ENCODE measurements at regions not wholly inside any gene's neighbourhood (a gene's known extent, or its start where the extent isn't known, plus 50 kb on each side); places are given as distances from the start of the nearest gene placed in this dataset.
"Not testable (repeated sequence)": the region's sequence is repeated elsewhere in the genome, so short reads cannot be mapped to it uniquely, and the experiment has no call there.

DNA sequence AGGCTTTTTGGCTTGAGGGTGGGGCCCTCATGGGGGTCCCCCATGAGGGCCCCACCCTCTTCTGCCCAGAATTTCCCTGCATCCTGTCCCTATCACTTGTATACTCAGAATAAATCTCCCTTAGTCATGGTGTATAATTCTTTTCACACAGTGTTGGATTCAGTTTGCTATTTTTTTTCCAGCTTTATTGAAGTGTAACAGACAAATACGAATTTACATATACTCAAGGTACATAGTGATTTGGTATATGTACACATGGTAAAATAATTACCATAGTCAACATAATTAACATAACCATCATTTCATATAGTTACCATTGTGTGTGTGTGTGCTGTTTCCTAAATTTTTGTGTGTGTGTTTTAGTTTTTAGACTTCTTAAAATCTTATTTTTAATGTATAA is 289.4 kb downstream of the CNTNAP3B start:
- not testable (repeated sequence) for DNase-seq (ENCODE audit: low spot score)

DNA sequence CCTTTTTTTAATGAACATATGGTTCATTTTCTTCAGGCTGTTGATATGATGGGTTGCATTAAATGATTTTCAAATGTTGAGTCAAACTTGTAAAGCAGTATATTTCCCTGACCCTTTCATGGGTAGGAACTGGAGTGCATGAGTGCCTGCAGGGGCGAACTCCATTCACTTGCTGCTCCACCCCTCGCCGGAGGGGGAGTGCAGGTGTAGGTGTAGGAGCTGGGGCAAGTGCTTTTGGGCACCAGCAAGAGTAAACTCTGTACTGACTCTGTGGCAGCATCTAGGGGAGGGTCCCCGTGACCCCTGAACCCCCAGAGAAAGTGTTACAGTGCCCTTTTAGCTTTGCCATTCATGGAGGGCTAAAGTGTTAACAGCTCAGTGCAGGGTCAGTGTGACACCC is 290.3 kb downstream of the CNTNAP3B start:
- not testable (repeated sequence) for DNase-seq (ENCODE audit: low spot score)

DNA sequence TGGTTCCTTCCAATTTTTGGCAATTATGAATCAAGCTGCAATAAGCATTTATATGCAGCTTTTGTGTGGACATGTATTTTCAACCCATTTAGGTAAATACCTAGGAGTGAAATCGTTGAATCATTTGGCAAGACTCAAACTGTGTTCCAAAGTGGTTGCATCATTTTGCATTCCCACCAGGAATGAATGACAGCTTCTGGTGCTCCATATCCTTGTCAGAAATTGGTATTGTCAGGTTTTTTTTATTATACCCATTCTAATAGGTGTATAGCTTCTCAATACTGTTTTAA is 290.7 kb downstream of the CNTNAP3B start:
- not testable (repeated sequence) for DNase-seq (ENCODE audit: low spot score)

DNA sequence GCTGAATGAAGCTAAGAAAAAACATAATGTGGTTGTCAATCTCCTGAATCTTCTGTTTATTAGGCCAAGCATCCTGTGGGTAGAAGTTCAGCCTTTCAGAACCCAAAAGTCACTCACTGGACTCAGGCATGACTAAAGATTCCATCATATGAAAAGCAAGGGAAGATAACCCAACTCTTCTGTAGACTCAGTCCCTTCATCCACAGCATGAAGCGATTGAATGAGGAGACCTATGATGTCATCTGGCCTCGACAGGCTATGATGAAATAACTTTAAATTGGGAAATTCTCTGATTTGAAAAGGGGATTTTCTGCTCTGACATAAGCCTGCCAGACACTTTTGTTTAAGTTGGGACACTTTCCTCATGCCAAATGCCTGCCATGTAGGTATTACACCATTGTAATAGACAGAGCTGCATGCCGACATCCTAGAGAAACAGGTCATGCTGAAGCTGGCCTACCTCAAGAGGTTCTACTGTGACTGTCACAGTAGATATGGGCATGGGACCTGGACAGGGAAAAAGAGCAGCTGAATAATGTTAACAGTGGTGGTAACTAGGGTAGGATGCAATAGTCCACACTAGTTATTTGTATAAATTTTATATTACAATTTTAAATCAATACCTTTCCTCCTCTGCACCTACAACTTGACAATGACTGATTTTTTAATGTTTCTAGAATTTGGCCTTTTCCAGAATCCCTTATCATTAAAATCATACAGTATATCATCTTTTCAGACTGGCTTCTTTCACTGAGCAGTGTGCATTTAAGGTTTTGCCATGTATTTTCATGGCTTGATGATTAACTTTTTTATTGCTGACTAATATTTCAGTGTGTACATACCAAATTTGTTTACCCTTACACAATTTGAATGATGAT is 291.3 kb downstream of the CNTNAP3B start:
- DNase-seq (ENCODE audit: low spot score) = not testable (repeated sequence)

DNA sequence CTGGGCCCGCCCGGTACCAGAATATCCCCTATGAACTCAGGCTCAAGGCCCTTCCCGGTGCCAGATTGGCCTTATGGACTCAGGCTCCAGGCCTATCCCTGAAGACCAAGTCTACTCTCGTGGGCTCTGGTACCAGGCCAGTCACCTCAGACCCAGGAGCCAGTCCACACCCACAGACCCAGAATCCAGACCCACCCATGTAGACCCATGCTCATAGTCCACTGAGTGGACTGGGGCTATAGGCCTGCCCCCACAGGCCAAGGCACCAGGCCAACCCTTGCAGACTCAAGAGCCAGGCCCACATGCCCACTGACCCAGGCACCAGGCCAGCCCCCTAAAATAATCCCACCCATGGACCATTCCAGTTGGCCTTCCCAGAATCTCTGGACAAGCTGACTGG is 296.1 kb downstream of the CNTNAP3B start:
- not testable (repeated sequence) for DNase-seq (ENCODE audit: low spot score)

DNA sequence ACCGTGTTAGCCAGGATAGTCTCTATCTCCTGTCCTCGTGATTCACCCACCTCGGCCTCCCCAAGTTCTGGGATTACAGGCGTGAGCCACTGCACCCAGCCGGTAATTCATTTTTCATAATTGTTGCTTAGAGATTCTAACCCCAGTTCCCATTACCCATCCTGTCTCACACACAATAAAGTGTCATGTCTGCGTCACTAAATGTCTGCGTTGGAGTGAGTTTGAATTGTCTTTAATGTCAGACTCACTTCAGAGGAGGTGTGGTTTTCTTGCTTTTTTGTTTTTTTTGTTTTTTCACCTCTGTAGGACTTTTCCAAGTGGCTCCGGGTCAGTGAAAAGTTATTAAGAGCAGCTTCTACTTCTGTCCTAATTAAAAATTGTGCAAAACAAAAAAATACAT is 304.5 kb downstream of the CNTNAP3B start:
- not testable (repeated sequence) for DNase-seq (ENCODE audit: low spot score)

DNA sequence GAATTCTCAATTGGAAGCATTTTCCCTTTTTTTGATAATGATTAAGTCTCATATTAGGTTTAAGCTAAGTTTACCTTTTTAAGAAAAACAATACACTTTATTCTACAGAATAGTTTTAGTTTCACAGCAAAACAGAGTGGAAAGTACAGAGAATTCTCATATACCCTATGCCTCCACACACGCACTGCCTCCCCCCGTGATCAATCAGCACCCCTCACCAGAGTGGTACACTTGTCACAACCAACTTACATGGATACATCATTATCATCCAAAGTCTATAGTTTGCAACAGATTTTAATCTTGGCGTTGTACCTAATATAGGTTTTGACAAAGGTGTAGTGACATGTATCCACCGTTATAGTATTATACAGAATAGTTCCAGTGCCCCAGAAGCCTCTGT is 326.5 kb downstream of the CNTNAP3B start:
- not testable (repeated sequence) for DNase-seq (ENCODE audit: low spot score)

DNA sequence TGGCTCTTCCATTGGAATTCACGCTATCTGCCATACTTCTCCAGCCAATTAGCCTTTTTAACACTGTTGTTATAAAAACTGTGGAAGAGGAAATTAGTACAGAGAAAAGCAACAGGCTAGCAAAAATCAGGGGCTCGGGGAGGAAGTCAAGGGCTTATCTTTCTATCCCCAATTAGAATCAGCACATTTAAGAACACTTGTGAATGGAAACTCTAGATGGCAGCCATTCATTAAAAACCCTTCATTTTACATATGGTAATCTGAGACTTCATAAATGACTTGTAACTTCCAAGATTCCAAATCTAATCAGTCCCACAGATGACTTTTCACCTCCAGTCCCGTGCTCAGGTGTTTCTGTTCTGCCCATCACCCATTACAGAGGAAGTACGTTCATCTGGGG is 330.5 kb downstream of the CNTNAP3B start:
- DNase-seq (ENCODE audit: low spot score) = peak; percentile 16

DNA sequence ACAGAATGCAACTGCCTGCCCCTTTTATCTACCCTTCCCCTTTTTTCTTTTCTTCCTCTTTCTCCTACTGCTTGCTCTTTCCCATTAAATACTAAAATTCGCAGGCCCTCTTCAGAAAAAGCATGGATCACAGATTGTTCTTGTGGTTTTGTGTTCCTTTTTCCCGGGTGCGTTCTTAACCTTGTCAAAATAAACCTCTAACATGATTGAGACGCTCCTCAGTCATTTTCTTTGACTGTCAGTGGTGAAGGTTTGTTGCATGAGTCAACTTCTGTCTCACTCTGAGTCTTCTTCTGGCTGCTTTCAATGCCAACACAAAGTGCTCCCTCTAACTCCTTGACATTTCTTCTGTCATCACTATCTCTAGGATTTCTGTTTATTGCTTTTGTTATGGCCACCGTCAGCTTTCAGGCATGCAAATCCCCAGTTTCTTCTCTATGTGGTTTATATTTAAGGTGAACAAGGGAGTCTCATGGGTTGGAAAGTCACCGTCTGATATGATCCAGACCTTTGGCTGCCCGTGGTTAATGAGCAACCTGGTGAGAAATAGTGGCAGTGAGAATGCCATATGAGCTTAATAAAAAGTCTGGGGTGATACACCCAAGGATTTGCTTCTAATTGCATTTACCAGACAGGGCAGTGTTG is 338.4 kb downstream of the CNTNAP3B start:
- peak; percentile 20 for DNase-seq (ENCODE audit: low spot score)

DNA sequence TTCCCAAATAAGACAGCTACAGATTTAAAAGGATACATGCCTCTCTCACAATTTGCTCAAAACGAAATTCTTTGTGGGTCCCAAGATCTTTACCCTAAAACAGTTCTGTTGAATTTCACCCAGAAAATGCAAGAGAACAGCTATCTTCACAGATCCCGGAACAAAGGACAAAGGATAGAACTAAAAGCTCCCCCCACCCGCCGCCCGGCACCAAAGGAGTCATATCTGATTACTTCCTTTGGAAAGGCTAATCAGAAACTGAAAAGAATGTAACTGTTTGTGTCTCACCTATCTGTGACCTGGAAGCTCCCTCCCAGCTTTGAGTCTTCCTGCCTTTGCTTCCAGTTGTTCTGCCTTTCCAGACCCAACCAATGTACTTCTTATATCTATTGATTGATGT is 339.2 kb downstream of the CNTNAP3B start:
- not testable (repeated sequence) for DNase-seq (ENCODE audit: low spot score)

DNA sequence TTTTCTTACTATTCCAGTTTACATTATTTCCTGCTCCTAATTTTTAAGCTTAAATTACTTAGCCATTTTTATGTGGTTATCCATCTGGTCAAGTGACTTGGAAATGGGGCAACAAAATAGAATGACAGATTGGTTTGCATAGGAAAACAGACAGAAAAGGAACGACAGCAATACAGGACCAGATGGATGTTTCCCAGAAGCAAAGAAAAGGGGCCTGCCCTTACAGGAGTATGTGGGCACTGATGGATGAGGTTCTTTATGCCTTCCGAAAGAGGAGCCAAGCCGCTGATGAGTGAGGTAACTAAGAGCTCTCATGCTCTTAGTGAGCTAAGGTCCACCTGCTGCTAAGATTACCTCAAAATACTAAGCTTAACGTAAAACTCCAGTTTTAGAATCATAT is 339.8 kb downstream of the CNTNAP3B start:
- DNase-seq (ENCODE audit: low spot score) = not testable (repeated sequence)

DNA sequence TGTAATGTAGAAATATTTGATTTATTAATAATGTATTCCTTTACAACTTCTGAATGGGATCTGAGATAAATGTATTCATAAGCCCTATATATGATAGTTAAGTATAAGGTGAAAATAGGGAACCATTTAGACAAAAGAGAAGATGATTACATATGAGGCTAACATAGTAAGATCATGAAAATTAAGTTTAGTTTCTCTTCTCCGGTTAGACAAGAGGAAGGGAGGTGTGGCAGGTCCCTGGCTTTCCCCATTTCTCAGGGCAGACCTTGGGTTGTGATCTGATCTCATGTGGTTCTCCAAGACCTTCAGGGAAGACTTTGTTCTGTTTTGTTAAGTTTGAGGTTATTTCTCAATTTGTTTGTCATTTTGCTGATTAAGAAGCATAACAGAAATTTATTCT is 341.3 kb downstream of the CNTNAP3B start:
- DNase-seq (ENCODE audit: low spot score) = not testable (repeated sequence)

DNA sequence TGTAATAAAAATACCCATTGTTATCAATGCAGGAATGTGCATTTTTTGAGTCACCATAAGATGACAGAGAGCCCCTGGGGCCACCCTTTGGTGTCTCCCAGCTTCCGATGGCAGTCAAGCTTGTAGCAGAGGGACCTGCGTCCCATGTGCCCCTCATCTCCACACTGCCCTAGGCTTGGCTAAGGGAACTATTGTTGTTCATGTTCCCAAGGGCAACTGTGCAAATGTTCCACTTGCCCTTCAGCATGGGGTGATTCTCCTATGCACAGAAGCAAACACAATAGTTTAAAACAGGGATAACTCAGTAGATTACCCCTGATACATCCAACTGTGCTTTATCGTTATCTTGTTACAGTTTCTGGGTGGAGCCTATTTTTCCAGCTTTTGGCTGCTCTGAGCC is 342.0 kb downstream of the CNTNAP3B start:
- not testable (repeated sequence) for DNase-seq (ENCODE audit: low spot score)

DNA sequence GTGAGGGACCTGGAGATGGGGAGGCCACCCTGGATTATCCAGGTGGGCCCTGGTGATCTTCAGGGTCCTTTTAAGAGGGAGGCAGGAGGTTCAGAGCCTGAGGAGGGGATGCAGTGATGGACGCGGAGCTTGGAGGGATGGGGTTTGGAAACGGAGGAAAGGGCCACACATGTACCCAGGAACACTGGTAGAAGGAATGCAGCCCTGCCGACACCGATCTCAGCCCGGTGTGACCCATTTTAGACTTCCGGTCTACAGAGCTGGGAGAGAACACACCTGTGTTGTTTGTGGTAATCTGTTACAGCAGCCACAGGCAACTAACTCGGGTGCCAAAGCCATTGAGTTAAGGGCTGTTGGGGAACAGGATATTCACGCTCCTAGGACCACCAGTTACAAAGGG is 345.2 kb downstream of the CNTNAP3B start:
- DNase-seq (ENCODE audit: low spot score) = not testable (repeated sequence)

DNA sequence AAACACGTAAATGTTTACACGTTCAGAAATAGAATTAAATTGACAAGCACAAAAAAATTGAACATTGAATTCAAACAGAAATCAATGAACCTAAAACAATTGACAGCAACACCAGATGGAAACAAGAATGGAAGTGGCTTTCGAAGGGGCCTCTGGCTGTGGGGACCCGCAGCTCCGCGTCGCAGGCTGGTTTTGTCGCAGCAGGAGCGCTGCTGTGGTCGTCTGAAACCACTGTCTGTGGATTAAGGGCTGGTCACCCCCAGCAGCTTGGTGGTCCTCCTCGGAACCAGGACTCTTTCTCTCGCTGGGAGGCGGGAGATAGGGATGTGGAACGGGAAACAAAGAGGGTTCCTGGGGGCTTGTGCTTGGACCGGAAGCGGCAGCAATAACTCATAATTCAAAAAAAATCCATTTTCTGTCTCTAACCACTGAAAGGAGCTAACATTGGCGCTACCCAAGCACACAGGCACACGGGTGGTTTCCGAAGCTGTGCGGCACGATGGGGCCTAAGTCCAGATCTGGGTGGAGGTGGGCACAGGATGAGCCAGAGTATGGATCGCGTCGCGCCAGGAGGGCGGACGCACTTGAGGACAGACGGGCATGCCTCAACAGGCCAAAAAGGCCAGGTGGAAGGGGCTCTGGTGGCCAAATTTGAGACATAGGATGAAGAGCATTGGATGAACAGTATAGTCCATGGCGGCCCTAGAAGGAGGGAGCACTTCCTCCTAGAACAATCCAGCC is 346.0 kb downstream of the CNTNAP3B start:
- not testable (repeated sequence) for DNase-seq (ENCODE audit: low spot score)

DNA sequence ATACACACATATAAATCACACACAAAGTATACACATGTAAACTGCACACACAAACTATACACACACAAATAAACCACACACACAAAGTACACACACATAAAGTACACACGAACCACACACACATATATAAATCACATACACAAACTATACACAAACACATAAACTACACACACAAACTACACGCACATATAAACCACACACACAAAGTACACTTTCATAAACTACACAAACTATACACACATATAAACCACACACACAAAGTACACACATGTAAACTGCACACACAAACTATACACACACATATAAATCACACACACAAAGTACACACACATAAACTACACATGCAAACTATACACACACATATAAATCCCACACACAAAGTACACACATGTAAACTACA is 347.3 kb downstream of the CNTNAP3B start:
- DNase-seq (ENCODE audit: low spot score) = not testable (repeated sequence)

DNA sequence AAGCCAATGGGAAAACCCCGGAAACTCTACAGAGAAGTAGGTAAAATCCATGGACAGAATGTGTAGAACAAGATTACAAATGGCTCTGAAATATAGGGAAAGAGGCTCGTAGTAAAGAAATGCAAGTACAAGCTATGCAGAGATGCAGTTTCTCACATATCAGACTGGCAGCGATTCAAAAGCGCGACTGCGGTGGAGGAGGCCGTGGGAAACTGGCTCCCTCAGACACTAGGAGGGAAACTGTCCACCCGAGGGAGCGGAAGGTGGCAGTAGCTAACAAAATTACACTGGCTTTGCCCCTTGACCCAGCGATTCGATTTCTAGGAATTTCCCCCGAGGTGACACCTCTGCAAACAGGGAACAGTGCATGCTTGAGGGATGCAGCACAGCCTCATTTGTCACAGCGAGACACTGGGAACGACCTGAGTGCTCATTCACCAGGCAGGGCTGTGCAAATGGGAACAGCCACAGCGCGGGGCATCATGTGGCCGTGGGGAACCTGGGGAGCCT is 349.3 kb downstream of the CNTNAP3B start:
- DNase-seq (ENCODE audit: low spot score) = not testable (repeated sequence)

DNA sequence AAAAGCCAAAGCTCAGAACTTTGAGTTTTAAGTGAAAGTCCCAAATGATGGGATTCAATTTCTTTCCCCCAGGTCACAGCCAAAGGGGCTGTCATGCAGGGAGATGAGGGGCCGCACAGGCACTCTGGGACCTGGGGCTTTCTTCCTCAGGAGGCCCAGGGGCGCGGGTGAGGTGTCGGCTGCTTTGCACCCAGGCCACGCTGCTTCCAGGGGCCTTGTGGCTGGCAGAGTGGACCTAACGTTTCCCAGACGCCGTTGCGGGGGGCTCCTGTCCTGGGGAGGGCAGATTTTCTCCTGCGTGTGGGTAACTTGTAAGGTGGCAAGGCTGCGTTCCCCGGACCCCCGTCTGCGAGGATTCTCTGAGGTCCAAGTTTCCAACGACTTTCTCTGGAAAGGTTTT is 350.0 kb downstream of the CNTNAP3B start:
- not testable (repeated sequence) for DNase-seq (ENCODE audit: low spot score)

DNA sequence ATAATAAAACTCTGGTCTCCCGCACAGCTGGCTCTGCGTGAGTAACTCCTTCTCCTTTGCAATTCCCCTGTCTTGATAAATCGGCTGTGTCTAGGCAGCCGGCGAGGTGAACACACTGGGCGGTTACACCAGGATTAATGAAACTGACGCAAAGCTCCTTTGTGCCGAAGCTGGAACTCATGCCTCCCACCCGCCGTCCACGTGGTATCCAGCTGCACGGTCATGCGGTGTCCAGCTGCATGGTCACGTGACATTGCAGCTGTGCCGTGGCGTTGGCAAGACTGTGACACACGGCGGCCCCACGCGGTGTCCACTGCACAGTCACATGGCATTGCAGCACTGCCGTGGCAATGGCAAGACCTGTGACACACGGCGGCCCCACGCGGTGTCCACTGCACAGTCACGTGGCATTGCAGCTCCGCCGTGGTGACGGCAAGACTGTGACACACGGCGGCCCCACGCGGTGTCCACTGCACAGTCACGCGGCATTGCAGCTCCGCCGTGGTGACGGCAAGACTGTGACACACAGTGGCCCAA is 350.6 kb downstream of the CNTNAP3B start:
- DNase-seq (ENCODE audit: low spot score) = not testable (repeated sequence)

DNA sequence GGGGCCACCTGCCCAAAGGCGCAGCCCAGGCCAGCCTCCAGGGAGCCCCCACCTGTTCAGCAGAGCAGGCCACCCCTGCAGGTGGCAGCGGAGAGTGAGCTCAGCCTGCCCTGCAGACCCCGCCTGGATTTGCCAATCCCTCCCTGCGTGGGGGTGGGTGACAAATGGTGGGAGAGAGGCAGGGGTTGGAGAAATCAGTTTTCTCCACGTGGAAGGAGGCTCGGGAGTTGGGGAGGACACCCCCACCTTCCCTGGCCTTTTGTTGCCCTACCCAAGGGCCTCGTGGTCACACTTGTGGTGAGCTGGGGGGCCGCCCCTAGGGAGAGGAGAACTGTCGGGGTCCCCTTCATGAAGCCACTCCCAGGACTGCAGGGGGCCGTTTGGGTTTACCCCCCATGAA is 351.7 kb downstream of the CNTNAP3B start:
- DNase-seq (ENCODE audit: low spot score) = not testable (repeated sequence)

DNA sequence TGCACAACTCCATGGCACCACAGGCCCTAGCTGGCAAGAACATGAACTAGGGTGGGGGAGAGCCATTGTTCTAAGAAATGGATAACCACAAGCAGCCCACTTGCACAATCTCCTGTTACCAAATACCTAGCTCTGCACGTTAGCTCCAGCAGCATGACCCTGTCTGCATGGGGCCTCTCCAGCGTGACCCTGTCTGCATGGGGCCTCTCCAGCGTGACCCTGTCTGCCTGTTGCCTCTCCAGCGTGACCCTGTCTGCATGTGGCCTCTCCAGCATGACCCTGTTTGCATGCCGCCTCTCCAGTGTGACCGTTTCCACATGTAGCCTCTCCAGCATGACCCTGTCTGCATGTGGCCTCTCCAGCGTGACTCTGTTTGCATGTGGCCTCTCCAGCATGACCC is 356.7 kb downstream of the CNTNAP3B start:
- DNase-seq (ENCODE audit: low spot score) = not testable (repeated sequence)

DNA sequence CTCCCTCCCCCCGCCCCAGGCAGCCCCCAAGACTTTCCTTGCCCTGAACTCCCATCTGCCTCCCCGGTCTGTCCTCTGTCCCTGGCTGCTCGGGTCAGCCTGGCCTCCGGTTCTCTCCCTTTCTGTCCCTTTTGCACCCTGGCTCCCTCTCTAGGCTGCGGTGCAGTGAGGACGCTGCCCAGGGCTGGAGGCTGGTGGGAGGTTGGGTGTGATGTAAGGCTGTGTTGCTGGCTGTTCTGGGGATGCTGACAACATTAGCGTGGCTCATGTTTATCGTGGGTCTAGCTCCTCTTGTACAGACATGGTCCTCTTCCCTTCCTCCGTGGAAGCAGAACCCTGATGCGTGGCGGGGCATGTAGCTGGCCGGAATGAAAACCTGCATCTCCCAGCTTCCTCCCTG is 357.5 kb downstream of the CNTNAP3B start:
- DNase-seq (ENCODE audit: low spot score) = not testable (repeated sequence)
